K562 (cell line): ENCODE measurements at regions not wholly inside any gene's neighbourhood (a gene's known extent, or its start where the extent isn't known, plus 50 kb on each side); places are given as distances from the start of the nearest gene placed in this dataset.

Source experiments
- ATAC-seq: fragments of 200-7000 bp; cut with Tn5 transposase; 3 replicates; pipeline ENCODE4 v1.9.1; 2020; ENCODE audit warnings: moderate library complexity
- BruUV-seq: library from RNA; stranded (reverse); fragments of 400-500 nt; replicated peaks from 2 replicates; lab custom pipeline; 2021; lab: Mats Ljungman, UMichigan
- CTCF ChIA-PET: fragments of 300-600 bp; formaldehyde crosslinking; extraction: SDS; loops from one replicate; lab custom pipeline; 2021; ENCODE audit warnings: low intra/inter-chr PET ratio; lab: Yijun Ruan, JAX
- POLR2A ChIA-PET: fragments of 300-600, 350-650 bp; sonication (Branson Sonifier 250); formaldehyde crosslinking; extraction: SDS; loops from one replicate; lab custom pipeline; 2021; ENCODE audit warnings: antibody characterized with exemption, inconsistent platforms; lab: Yijun Ruan, JAX
- DNase-seq, 4 experiments: peaks; one replicate each; pipeline versions ENCODE4 v3.0.0 to v3.0.0-alpha.2; 2011 to 2018; ENCODE audit warnings: low spot score in 3 of 4, mixed read lengths in 3 of 4; ENCODE audit errors: extremely low read depth in 1 of 4
- FAIRE-seq: peaks from 2 replicates; lab custom pipeline; 2011; peaks lifted over from hg19 to GRCh38; lab: Jason Lieb, UNC
- H2AFZ ChIP-seq: 2 replicates; pipeline ENCODE4 v1.6.0; 2011; ENCODE audit warnings: low read depth, low read length, control low read depth, inconsistent platforms
- H3K27ac ChIP-seq: fragments of 200-600 bp; 3 replicates; pipeline ENCODE4 v1.8.0; 2011; ENCODE audit warnings: low read depth, mild to moderate bottlenecking, control low read depth, inconsistent platforms, low read length, moderate library complexity, mixed read lengths; ENCODE audit errors: extremely low read depth
- H3K27me3 ChIP-seq, 2 experiments: fragments of 300-600 bp in 1 of 2; 2 replicates in 1 of 2; 3 replicates in 1 of 2; pipeline versions ENCODE4 v1.6.0 to v1.8.0; 2011; ENCODE audit warnings: inconsistent platforms in 2 of 2, low read length in 2 of 2, mild to moderate bottlenecking in 1 of 2, mixed read lengths in 1 of 2, moderate library complexity in 1 of 2; ENCODE audit not compliant: control insufficient read depth in 2 of 2, insufficient read depth in 2 of 2
- H3K36me3 ChIP-seq: fragments of 300-600 bp; 3 replicates; pipeline ENCODE4 v1.8.0; 2011; ENCODE audit warnings: mild to moderate bottlenecking, low read length, inconsistent platforms; ENCODE audit not compliant: control insufficient read depth, insufficient read depth
- H3K4me1 ChIP-seq, 2 experiments: fragments of 200-600 bp in 1 of 2; replicated peaks in 1 of 2; 2 replicates in 1 of 2; 3 replicates in 1 of 2; pipeline versions ENCODE4 v1.5.1 to v1.8.0; 2011; ENCODE audit warnings: inconsistent platforms in 2 of 2, low read length in 2 of 2, mild to moderate bottlenecking in 1 of 2, mixed read lengths in 1 of 2, moderate library complexity in 1 of 2; ENCODE audit not compliant: control insufficient read depth in 2 of 2, insufficient read depth in 2 of 2
- H3K4me2 ChIP-seq: 2 replicates; pipeline ENCODE4 v1.6.1; 2011; ENCODE audit warnings: low read length, control low read depth, inconsistent platforms, mixed read lengths; ENCODE audit not compliant: insufficient read depth
- H3K4me3 ChIP-seq: fragments of 200-600 bp; sonication (generic), shearing (Covaris generic); 2 replicates; pipeline ENCODE4 v1.5.1; 2016; ENCODE audit warnings: control low read depth, inconsistent platforms
- H3K79me2 ChIP-seq: fragments of 200-600 bp; 3 replicates; pipeline ENCODE4 v1.8.0; 2011; ENCODE audit warnings: low read length, inconsistent platforms; ENCODE audit not compliant: control insufficient read depth, insufficient read depth
- H3K9ac ChIP-seq, 2 experiments: 2 replicates each; pipeline versions ENCODE4 v1.6.0 to v1.6.1; 2011; ENCODE audit warnings: low read depth in 2 of 2, low read length in 2 of 2, control low read depth in 1 of 2, inconsistent platforms in 1 of 2, mild to moderate bottlenecking in 1 of 2, mixed read lengths in 1 of 2; ENCODE audit not compliant: insufficient read depth in 1 of 2
- H3K9me1 ChIP-seq: one replicate; pipeline ENCODE4 v1.6.0; 2011; ENCODE audit warnings: inconsistent platforms, mild to moderate bottlenecking, low read length, moderate library complexity; ENCODE audit not compliant: control insufficient read depth, insufficient read depth
- H3K9me3 ChIP-seq: replicated peaks from 2 replicates; pipeline ENCODE4 v1.5.1; 2011; ENCODE audit warnings: low read depth, low read length, inconsistent platforms; ENCODE audit not compliant: control insufficient read depth, insufficient read depth
- H4K20me1 ChIP-seq: replicated peaks from 2 replicates; pipeline ENCODE4 v1.6.1; 2011; ENCODE audit warnings: low read length, inconsistent platforms, mixed read lengths; ENCODE audit not compliant: control insufficient read depth, insufficient read depth
- MAFK ChIP-seq: IDR thresholded peaks from 2 replicates; pipeline ENCODE4 v1.6.1; 2011; ENCODE audit warnings: low read length, improper control_type of control experiment
- NRF1 ChIP-seq, 2 experiments: fragments of 450-650 bp; IDR thresholded peaks in 1 of 2; conservative IDR thresholded peaks in 1 of 2; 2 replicates each; pipeline ENCODE4 v1.6.1; 2014; ENCODE audit warnings: mild to moderate bottlenecking in 2 of 2
- VEZF1 ChIP-seq: fragments of 200-800 bp; sonication (Bioruptor generic); IDR thresholded peaks from 2 replicates; pipeline ENCODE4 v1.6.1; 2017; ENCODE audit warnings: missing genetic modification characterization, missing compliant biosample characterization
- ZMIZ1 ChIP-seq, 2 experiments: fragments of 150-350 bp in 1 of 2; IDR thresholded peaks; 2 replicates each; pipeline ENCODE4 v1.6.1; 2012 to 2016; ENCODE audit warnings: low read depth in 2 of 2, low read length in 2 of 2, mild to moderate bottlenecking in 1 of 2, moderate library complexity in 1 of 2
- WGBS: fragments of 100-300 bp; shearing (Covaris generic); methylation state at CpG from one replicate; pipeline ENCODE4 v1.1.6; 2016; ENCODE audit warnings: low coverage, mixed read lengths; ENCODE audit not compliant: insufficient coverage; ENCODE audit errors: missing lambda C conversion rate; 5-methylcytosine and 5-hydroxymethylcytosine counted together
- in situ Hi-C: fragments of 300-500 bp; cut with MboI; formaldehyde crosslinking; loops from 4 replicates; pipeline ENCODE4 v1.15.0; 2018; ENCODE audit warnings: inconsistent platforms, mixed read lengths
- intact Hi-C: fragments of 100-400 bp; cut with micrococcal nuclease; formaldehyde crosslinking; loops from 2 replicates; pipeline ENCODE4 v1.14.2; 2022

- no peak for TF ChIP-seq ZMIZ1 (IDR thresholded peaks at IDR 0.05; ENCODE audit: low read depth in 2 of 2, low read length in 2 of 2)
Measured at GRCh38 chr15:69664572-69665571, 212.3 kb downstream of the RPLP1 start (continued).

- no peak overlapping the region for H3K4me2 ChIP-seq
- no peaks in the 10 kb centered on the region for H3K36me3 ChIP-seq
- no peaks in the 10 kb centered on the region; the same call in 1 of the 2 replicates for H4K20me1 ChIP-seq
- no peaks in the 10 kb centered on the region for H3K9me1 ChIP-seq
- FAIRE-seq: no peak
- H3K79me2 ChIP-seq: no peaks in the 10 kb centered on the region
- BruUV-seq: no TSS peak
- peak; percentile 17 for ATAC-seq
- TF ChIP-seq MAFK: no peak
- TF ChIP-seq VEZF1: peak; percentile 44; the same call in 1 of the 2 replicates
- TF ChIP-seq NRF1 (conservative IDR thresholded peaks at IDR 0.05 in 1 of 2, IDR thresholded peaks at IDR 0.05 in 1 of 2): no peak
- H3K4me1 ChIP-seq: no peaks in the 10 kb centered on the region; a peak in 1 of 5 replicates
- POLR2A ChIA-PET: no interaction called here
- no peak for DNase-seq
- H3K4me3 ChIP-seq: no peak overlapping the region
- no peak overlapping the region for H3K9ac ChIP-seq
- in situ Hi-C loops: no loop called here
- H3K27me3 ChIP-seq: peaks cover 10 to 28% of the 10 kb centered on the region in 2 experiments; a peak in 4 of 5 replicates
- H2AFZ ChIP-seq: no peak overlapping the region
- WGBS: 2% methylated on average over 10 of the region's 10 CpGs
- CTCF ChIA-PET: no interaction called here
- no peaks in the 10 kb centered on the region for H3K9me3 ChIP-seq
- intact Hi-C loops: no loop called here
- H3K27ac ChIP-seq: no peak overlapping the region
Measured at GRCh38 chr15:69665641-69666111, 213.1 kb downstream of the RPLP1 start.
